Vagina (tissue), 2 donors: ENCODE measurements at regions not wholly inside any gene's neighbourhood (a gene's known extent, or its start where the extent isn't known, plus 50 kb on each side); places are given as distances from the start of the nearest gene placed in this dataset.

Experiments used
- POLR2AphosphoS5 ChIP-seq, 2 donors: sonication (generic); formaldehyde crosslinking; IDR thresholded peaks; one replicate each; pipeline ENCODE4 v1.9.0; 2017; ENCODE audit warnings: antibody characterized with exemption in 2 of 2, mild to moderate bottlenecking in 2 of 2, low read depth in 1 of 2; ENCODE audit not compliant: insufficient read depth in 1 of 2
- TF ChIP-seq, protein P1 (sequence below), 3 experiments: fragments of 450-650 bp in 2 of 3; fragments of 200-600 bp in 1 of 3; sonication (generic) in 1 of 3; IDR thresholded peaks; one replicate each; pipeline ENCODE4 v1.5.1; 2017 to 2019; ENCODE audit warnings: antibody characterized with exemption in 3 of 3, mild to moderate bottlenecking in 2 of 3, moderate library complexity in 2 of 3

GRCh38 chr10:108817135-108817534 is 1106.2 kb downstream of the XPNPEP1 start:
- TF ChIP-seq POLR2AphosphoS5 (IDR thresholded peaks at IDR 0.05; ENCODE audit: insufficient read depth in 1 of 2, low read depth in 1 of 2) = no peak
- TF ChIP-seq, protein P1, sequence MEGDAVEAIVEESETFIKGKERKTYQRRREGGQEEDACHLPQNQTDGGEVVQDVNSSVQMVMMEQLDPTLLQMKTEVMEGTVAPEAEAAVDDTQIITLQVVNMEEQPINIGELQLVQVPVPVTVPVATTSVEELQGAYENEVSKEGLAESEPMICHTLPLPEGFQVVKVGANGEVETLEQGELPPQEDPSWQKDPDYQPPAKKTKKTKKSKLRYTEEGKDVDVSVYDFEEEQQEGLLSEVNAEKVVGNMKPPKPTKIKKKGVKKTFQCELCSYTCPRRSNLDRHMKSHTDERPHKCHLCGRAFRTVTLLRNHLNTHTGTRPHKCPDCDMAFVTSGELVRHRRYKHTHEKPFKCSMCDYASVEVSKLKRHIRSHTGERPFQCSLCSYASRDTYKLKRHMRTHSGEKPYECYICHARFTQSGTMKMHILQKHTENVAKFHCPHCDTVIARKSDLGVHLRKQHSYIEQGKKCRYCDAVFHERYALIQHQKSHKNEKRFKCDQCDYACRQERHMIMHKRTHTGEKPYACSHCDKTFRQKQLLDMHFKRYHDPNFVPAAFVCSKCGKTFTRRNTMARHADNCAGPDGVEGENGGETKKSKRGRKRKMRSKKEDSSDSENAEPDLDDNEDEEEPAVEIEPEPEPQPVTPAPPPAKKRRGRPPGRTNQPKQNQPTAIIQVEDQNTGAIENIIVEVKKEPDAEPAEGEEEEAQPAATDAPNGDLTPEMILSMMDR (IDR thresholded peaks at IDR 0.05) = no peak
